ENCODE measurements at regions not wholly inside any gene's neighbourhood (a gene's known extent, or its start where the extent isn't known, plus 50 kb on each side); places are given as distances from the start of the nearest gene placed in this dataset.
"Not testable (repeated sequence)": the region's sequence is repeated elsewhere in the genome, so short reads cannot be mapped to it uniquely, and the experiment has no call there.

DNA sequence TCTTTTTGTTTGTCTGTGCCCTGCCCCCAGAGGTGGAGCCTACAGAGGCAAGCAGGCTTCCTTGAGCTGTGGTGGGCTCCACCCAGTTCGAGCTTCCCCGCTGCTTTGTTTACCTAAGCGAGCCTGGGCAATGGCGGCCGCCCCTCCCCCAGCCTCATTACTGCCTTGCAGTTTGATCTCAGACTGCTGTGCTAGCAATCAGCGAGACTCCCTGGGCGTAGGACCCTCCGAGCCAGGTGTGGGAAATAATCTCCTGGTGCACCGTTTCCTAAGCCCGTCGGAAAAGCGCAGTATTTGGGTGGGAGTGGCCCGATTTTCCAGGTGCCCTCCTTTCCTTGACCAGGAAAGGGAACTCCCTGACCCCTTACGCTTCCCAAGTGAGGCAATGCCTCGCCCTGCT, 78.6 kb upstream of the HAND2 start:
- DNase-seq (ENCODE audit: low spot score): not testable (repeated sequence)

GRCh38 chr4:173591760-173592159, 61.7 kb upstream of the HAND2 start:
- no peak for DNase-seq (ENCODE audit: low spot score)

- DNase-seq (ENCODE audit: low spot score): no peak
These were observed 60.7 kb upstream of the HAND2 start for GRCh38 chr4:173590697-173591096.

DNA sequence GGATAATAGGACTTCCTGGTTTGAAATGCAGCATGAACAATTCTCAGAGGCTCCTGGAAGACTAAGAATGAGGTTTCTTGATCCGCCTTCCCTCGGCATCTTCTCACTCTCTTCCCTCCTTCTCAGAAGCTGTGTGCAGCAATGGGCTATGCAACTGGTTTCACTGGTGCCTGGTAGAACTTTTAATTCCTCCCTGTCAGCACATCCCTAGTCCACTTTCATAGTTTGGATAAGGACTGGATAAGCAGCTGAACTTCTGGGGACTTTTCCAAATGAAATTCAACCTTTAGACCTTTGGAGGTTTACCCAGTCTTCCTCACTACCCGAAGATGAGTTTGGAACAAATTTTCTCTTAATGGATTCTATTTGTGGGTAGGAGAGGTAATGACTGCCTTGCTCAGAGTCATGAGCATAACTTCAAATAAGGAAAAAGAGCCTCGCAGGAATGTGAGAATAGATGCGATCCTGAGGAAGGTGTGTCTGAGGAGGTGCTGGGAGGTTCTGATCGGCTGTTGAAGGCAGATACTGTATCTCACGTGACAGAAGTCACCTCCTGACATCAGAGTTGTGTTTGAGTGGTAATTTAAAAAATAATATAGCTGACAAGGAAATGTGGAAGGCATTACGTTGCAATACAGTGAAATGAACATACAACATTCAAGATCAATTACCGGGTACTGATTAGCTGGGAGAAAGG, 56.0 kb upstream of the HAND2 start:
- DNase-seq (ENCODE audit: low spot score): no peak

GRCh38 chr4:173584506-173584905, 54.5 kb upstream of the HAND2 start:
- no peak for DNase-seq (ENCODE audit: low spot score)
